KBM-7 (cell line): ENCODE measurements at regions not wholly inside any gene's neighbourhood (a gene's known extent, or its start where the extent isn't known, plus 50 kb on each side); places are given as distances from the start of the nearest gene placed in this dataset.

Source experiments
- DNase-seq: peaks from one replicate; pipeline ENCODE4 v3.0.0-alpha.2; 2015
- in situ Hi-C: fragments of 300-500 bp; cut with MboI; formaldehyde crosslinking; loops from 2 replicates; pipeline ENCODE4 v1.14.3; 2020; ENCODE audit warnings: low sequenced_read_pairs, low pct_unique_long_range_greater_than_20kb, mixed read lengths

DNA sequence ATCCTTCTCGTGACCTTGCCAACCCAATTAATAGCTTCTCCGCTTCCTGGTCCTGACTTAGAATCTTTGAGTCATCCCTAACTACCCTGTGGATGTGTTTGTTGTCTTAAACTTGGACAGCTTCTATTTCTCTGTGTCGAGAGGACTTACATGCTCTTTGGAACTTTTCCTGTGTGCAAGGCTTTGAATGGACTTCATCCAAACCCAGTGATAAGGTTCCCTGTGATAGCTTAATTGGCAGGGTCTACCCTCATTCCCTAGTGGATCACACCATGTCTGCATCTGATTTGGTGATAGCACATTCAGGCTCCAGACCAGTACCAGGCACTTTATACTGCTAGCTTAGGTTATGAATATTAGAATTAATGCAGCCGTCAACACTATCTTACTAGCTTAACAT lies 378.2 kb upstream of the KAZN start:
- in situ Hi-C loops, result no loop called here
- no peak for DNase-seq

GRCh38 chr1:14220811-14221210 lies 377.7 kb upstream of the KAZN start:
- in situ Hi-C loops, result no loop called here
- no peak for DNase-seq

DNA sequence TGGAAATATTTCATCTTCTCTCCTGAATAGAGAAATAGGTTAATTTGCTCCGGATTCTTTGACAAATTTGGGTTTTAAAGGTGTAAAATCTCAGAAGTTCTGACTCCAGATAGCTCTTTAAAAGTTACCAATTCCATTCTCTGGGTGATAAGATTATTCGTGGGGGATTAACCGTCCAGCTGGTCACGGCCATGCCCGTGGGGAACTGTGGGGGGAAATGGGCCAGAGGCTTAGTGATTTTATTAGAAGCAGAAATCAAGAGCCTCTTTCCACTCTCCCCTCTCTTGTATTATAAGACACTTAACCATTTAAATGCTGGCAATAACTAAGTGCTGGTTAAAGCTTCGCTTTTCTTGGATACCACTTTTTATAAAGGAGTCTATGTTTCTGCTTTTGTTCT lies 376.4 kb upstream of the KAZN start:
- no peak for DNase-seq
- in situ Hi-C loops, result no loop called here

DNA sequence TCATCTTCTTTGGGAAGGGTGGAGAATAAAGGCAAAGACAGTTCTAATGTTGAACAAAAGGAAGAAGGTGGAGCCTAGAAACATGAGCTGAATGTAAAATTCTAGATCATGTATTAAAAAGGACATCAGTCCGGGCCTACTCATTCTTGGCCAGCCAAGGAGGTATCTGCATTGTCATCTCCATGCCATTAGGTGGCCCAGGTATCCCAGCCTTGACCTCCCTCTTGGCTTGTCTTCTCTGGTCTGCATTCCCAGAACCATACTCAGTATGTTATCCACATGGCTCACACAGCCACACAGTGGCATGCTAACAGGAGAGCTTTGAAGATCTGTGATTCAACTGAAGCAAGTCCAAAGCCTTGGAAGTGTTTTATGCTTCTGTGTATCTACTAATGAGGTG lies 369.8 kb upstream of the KAZN start:
- in situ Hi-C loops, result no loop called here
- no peak for DNase-seq

- no peak for DNase-seq
- in situ Hi-C loops, result no loop called here
Observed at GRCh38 chr1:14233510-14233909, 365.0 kb upstream of the KAZN start.

DNA sequence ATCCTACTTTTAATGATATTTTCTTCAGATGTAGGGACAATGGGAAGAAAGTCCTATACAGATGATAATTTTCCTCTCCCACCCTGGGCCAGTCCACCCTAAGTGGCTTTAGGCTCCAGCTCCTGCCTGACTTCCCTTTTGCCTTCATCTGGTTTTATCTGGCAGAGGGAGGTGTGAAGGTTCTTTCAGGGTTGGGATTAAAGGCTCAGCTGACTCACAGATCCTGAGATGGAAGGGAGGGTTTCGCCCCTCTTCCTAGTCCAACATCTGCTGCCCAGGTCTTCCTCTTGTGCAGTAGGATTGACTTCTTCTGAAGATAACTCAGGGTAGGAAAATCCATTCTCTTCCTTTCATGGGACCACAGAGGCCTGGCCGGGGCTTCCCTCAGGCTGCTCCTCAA lies 362.4 kb upstream of the KAZN start:
- in situ Hi-C loops, result no loop called here
- DNase-seq, result no peak

GRCh38 chr1:14238472-14239307 lies 359.8 kb upstream of the KAZN start:
- DNase-seq, result no peak
- in situ Hi-C loops, result no loop called here

GRCh38 chr1:14240265-14240664 lies 358.2 kb upstream of the KAZN start:
- no peak for DNase-seq
- in situ Hi-C loops, result no loop called here

DNA sequence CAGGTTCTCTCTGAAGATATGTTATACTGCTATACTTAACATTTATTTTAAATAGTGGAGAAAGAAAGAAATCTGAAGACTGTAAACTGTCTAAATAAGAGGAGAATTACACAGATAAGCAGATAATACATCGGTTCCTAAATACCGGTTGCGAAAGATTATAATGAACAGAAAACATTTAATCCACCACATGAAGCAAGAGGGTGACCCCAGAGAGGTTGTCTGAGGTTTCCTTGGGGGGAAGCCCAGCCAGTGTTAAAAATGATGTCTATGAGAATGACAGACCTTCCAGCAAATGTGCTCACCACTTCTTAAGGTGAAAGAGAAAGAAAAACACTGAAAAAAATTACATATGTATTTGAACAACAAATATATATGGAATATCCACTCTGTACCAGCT lies 356.4 kb upstream of the KAZN start:
- no peak for DNase-seq
- in situ Hi-C loops, result no loop called here

DNA sequence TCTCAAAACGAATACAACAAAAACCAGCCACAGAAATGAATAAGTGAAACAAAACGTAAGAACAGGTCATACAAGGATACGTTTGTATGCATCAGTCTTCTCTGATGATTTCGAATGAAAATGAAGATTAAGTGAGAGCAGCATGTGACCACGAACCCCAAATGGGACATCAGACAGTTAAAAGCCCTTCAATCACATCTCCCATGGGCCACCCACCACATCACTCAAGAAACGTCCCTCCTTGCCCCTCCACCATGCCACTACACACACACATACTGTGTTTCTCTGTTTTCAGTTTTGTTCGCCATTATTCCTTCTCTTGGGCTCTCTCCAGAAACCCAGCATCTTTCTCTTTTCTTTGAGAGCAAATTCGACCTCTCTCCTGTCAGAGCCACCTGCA lies 355.6 kb upstream of the KAZN start:
- in situ Hi-C loops, result no loop called here
- no peak for DNase-seq

GRCh38 chr1:14245954-14246353 lies 352.5 kb upstream of the KAZN start:
- no peak for DNase-seq
- in situ Hi-C loops, result no loop called here

GRCh38 chr1:14246471-14246870 lies 352.0 kb upstream of the KAZN start:
- no peak for DNase-seq
- in situ Hi-C loops, result no loop called here

GRCh38 chr1:14247666-14248065 lies 350.8 kb upstream of the KAZN start:
- DNase-seq, result no peak
- in situ Hi-C loops, result no loop called here

GRCh38 chr1:14251871-14252270 lies 346.6 kb upstream of the KAZN start:
- in situ Hi-C loops, result no loop called here
- no peak for DNase-seq

- in situ Hi-C loops, result no loop called here
Observed at GRCh38 chr1:14253676-14254075, 344.8 kb upstream of the KAZN start.

GRCh38 chr1:14254251-14254650 lies 344.2 kb upstream of the KAZN start:
- no peak for DNase-seq
- in situ Hi-C loops, result no loop called here

More at GRCh38 chr1:14253676-14254075, 344.8 kb upstream of the KAZN start:
- DNase-seq, result no peak

GRCh38 chr1:14255233-14255632 lies 343.3 kb upstream of the KAZN start:
- in situ Hi-C loops, result no loop called here
- DNase-seq, result no peak

DNA sequence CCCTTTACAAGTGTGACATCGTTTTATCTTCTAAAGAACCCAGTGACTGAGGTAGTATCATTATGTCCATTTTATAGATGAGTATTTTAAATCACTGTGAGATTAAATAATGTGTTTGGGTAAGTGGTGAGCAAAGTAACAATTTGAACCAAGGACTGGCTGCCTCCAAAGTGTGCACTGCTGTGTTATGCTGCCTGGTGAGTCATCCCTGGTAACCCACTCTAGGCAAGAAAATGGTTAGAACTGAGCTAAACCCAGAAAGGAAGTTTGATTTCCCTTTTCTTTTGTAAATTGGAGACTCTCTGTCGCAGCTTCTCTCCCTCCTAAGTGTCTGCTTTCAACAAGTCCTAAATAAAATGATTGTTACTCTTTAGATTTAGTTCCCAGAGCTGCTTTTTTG lies 342.8 kb upstream of the KAZN start:
- in situ Hi-C loops, result no loop called here
- no peak for DNase-seq

DNA sequence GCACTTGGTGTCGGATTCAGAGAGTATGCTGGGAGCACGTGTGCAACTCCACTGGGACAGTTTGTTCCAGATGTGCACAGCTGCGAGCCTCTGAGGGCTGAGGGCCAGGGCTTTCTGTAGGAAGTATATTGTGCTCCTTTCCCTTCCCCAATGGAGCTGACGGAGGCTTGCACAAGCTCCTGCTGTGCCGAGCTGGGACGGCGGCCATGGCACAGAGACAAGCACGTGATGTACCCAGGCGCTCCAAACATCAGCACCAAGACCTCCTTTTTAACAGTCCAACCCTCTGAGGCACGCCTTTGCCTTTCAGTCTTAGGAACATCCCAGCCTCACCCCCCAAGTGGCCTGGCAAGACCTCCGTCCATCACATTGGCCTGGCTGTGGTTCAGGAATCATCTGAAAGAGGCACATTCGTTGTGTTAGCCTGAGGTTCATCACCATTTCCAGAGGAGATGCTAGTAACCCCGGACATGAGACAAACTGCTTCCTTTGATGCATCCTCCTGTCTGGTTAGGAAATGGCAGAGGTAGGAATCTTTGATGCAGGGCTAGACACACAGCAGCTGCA lies 339.2 kb upstream of the KAZN start:
- in situ Hi-C loops, result no loop called here
- no peak for DNase-seq

GRCh38 chr1:14260480-14260879 lies 338.0 kb upstream of the KAZN start:
- DNase-seq, result no peak
- in situ Hi-C loops, result no loop called here

- DNase-seq, result no peak
- in situ Hi-C loops, result no loop called here
Observed at GRCh38 chr1:14261395-14261794, 337.1 kb upstream of the KAZN start.
